ENCODE measurements at regions not wholly inside any gene's neighbourhood (a gene's known extent, or its start where the extent isn't known, plus 50 kb on each side); places are given as distances from the start of the nearest gene placed in this dataset.

DNA sequence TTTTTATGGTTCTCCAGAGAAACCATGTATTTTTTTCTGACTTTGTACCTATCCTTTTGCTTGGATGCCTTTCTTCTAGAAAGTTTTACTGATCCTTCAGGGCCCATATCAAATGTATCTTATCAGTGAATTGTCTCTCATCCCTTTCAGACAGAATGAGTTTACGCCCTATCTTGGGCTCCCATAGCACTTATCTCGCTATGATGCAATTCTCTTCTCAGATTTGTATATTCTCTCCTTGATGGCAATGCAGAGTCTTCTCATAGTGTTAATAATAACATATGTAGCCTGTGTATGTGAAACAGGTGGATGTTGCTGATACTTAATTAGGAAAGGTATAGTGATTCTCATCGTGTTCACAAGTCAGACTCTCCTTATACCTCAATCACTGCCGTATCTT lies 336.2 kb downstream of the UTRN start:
- no peaks in the 10 kb centered on the region for H3K9me2 ChIP-seq (ENCODE audit: low read depth, low read length)
- H3K79me2 ChIP-seq (ENCODE audit: insufficient read depth, low read length), result no peaks in the 10 kb centered on the region
- H3K9ac ChIP-seq (ENCODE audit: low read length), result no peak overlapping the region
- no peaks in the 10 kb centered on the region for H3K4me1 ChIP-seq (ENCODE audit: insufficient read depth, low read length, severe bottlenecking)
- H3K27ac ChIP-seq (ENCODE audit: low read depth, low read length, poor library complexity, severe bottlenecking), result no peak overlapping the region
- no peaks in the 10 kb centered on the region for H4K20me1 ChIP-seq (ENCODE audit: insufficient read depth, low read length)
- no peak overlapping the region for H2AFZ ChIP-seq (ENCODE audit: low read length)
- H3K4me3 ChIP-seq (ENCODE audit: low read depth, low read length, poor library complexity, severe bottlenecking), result no peak overlapping the region
- no peaks in the 10 kb centered on the region for H3K36me3 ChIP-seq (ENCODE audit: insufficient read depth, low read length)
- no peaks in the 10 kb centered on the region for H3F3A ChIP-seq (ENCODE audit: insufficient read depth, low read length)
- no peaks in the 10 kb centered on the region for H3K27me3 ChIP-seq (ENCODE audit: insufficient read depth, low read length)
- no peak overlapping the region for H3K4me2 ChIP-seq (ENCODE audit: low read length)
- no peaks in the 10 kb centered on the region for H3K9me3 ChIP-seq (ENCODE audit: low read length)
- TF ChIP-seq, protein P1, sequence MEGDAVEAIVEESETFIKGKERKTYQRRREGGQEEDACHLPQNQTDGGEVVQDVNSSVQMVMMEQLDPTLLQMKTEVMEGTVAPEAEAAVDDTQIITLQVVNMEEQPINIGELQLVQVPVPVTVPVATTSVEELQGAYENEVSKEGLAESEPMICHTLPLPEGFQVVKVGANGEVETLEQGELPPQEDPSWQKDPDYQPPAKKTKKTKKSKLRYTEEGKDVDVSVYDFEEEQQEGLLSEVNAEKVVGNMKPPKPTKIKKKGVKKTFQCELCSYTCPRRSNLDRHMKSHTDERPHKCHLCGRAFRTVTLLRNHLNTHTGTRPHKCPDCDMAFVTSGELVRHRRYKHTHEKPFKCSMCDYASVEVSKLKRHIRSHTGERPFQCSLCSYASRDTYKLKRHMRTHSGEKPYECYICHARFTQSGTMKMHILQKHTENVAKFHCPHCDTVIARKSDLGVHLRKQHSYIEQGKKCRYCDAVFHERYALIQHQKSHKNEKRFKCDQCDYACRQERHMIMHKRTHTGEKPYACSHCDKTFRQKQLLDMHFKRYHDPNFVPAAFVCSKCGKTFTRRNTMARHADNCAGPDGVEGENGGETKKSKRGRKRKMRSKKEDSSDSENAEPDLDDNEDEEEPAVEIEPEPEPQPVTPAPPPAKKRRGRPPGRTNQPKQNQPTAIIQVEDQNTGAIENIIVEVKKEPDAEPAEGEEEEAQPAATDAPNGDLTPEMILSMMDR (IDR thresholded peaks at IDR 0.05; ENCODE audit: low read length), result no peak
- TF ChIP-seq EZH2 (IDR thresholded peaks at IDR 0.05; ENCODE audit: borderline replicate concordance, low read length), result no peak

DNA sequence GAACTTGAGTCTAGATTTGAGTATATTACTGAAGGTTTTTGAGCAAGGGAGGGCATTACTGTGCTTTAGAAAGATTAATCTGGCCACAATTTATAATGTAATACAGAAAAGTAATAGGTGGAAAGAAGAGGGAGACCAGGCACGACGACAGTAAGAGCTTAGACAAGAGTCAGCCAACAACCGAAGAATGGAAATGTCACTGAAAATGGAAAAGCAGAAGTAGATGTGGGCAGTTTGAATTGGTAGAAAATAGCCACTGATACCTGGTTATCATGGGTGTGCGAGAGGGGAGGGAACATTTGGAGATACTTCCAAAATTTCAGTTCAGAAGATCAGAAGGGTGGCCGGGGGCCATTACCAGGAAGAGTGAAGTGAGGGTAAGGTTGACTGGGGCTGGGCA lies 339.1 kb downstream of the UTRN start:
- Histone ChIP-seq H3K9me2 (ENCODE audit: low read depth, low read length) (no peaks in the 10 kb centered on the region), H3K36me3 (ENCODE audit: insufficient read depth, low read length) (no peaks in the 10 kb centered on the region), H3F3A (ENCODE audit: insufficient read depth, low read length) (no peaks in the 10 kb centered on the region), H3K4me2 (ENCODE audit: low read length) (no peak overlapping the region), H3K4me1 (ENCODE audit: insufficient read depth, low read length, severe bottlenecking) (no peaks in the 10 kb centered on the region), H3K9me3 (ENCODE audit: low read length) (no peaks in the 10 kb centered on the region), H3K9ac (ENCODE audit: low read length) (no peak overlapping the region), H3K27ac (ENCODE audit: low read depth, low read length, poor library complexity, severe bottlenecking) (no peak overlapping the region), H3K27me3 (ENCODE audit: insufficient read depth, low read length) (no peaks in the 10 kb centered on the region), H3K4me3 (ENCODE audit: low read depth, low read length, poor library complexity, severe bottlenecking) (no peak overlapping the region), H2AFZ (ENCODE audit: low read length) (no peak overlapping the region), H3K79me2 (ENCODE audit: insufficient read depth, low read length) (no peaks in the 10 kb centered on the region), H4K20me1 (ENCODE audit: insufficient read depth, low read length) (no peaks in the 10 kb centered on the region)
- no peak for TF ChIP-seq EZH2 (IDR thresholded peaks at IDR 0.05; ENCODE audit: borderline replicate concordance, low read length)
- TF ChIP-seq, protein P1 (IDR thresholded peaks at IDR 0.05; ENCODE audit: low read length), result no peak

DNA sequence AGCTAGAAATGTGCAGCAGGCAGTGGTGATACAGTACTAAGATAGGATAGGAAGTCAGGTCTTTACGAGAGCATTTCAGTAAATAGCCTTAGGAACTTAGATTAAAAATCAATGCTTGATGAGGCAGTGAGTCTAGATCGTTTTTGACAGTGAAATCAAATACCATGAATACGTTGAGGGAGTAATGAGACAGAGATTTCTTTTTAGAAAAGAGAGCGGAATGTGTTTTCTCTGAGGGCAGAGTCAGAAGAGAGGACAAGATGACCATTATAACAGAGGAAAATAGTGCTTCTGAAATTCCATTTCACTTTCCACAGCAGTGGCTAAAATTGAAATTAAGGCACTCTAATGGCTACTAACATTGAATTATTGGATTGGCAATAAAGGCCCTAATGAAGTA lies 339.6 kb downstream of the UTRN start:
- Histone ChIP-seq H3K9me3 (ENCODE audit: low read length) (no peaks in the 10 kb centered on the region), H3F3A (ENCODE audit: insufficient read depth, low read length) (no peaks in the 10 kb centered on the region), H3K27ac (ENCODE audit: low read depth, low read length, poor library complexity, severe bottlenecking) (no peak overlapping the region), H2AFZ (ENCODE audit: low read length) (no peak overlapping the region), H3K9me2 (ENCODE audit: low read depth, low read length) (no peaks in the 10 kb centered on the region), H4K20me1 (ENCODE audit: insufficient read depth, low read length) (no peaks in the 10 kb centered on the region), H3K4me1 (ENCODE audit: insufficient read depth, low read length, severe bottlenecking) (no peaks in the 10 kb centered on the region), H3K36me3 (ENCODE audit: insufficient read depth, low read length) (no peaks in the 10 kb centered on the region), H3K9ac (ENCODE audit: low read length) (no peak overlapping the region), H3K4me2 (ENCODE audit: low read length) (no peak overlapping the region), H3K4me3 (ENCODE audit: low read depth, low read length, poor library complexity, severe bottlenecking) (no peak overlapping the region), H3K79me2 (ENCODE audit: insufficient read depth, low read length) (no peaks in the 10 kb centered on the region), H3K27me3 (ENCODE audit: insufficient read depth, low read length) (no peaks in the 10 kb centered on the region)
- TF ChIP-seq, protein P1 (IDR thresholded peaks at IDR 0.05; ENCODE audit: low read length), result no peak
- TF ChIP-seq EZH2 (IDR thresholded peaks at IDR 0.05; ENCODE audit: borderline replicate concordance, low read length), result no peak

Measured in OCI-LY1 (cell line).